GM12892 (cell line): ENCODE measurements at regions not wholly inside any gene's neighbourhood (a gene's known extent, or its start where the extent isn't known, plus 50 kb on each side); places are given as distances from the start of the nearest gene placed in this dataset.

ENCODE experiments used
- POLR2A ChIP-seq: IDR thresholded peaks from 2 replicates; pipeline ENCODE4 v1.6.1; 2011; ENCODE audit warnings: low read depth, low read length, control low read depth
- POLR2AphosphoS5 ChIP-seq: IDR thresholded peaks from 2 replicates; pipeline ENCODE4 v1.6.1; 2011; ENCODE audit warnings: low read depth, low read length, control low read depth

GRCh38 chr3:116863822-116864589 is 154.4 kb downstream of the TUSC7 start:
- TF ChIP-seq POLR2A, result no peak
- no peak for TF ChIP-seq POLR2AphosphoS5
